ENCODE measurements at regions not wholly inside any gene's neighbourhood (a gene's known extent, or its start where the extent isn't known, plus 50 kb on each side); places are given as distances from the start of the nearest gene placed in this dataset.

GRCh38 chr7:45971661-45972175, 50.6 kb upstream of the IGFBP3 start:
- H3K27me3 ChIP-seq = no peaks in the 10 kb centered on the region
- no peak overlapping the region for H3K4me3 ChIP-seq
- ATAC-seq = no peak
- DNase-seq = no peak
- no peak overlapping the region for H3K27ac ChIP-seq
- TF ChIP-seq CTCF (IDR thresholded peaks at IDR 0.05) (no peak), POLR2A (IDR thresholded peaks at IDR 0.05) (no peak)
- WGBS, 4 donors = 95 to 98% (median 96%) methylated on average over 5 of the region's 5 CpGs
- intact Hi-C loops (cut with DNase I) = no loop called here
- H3K36me3 ChIP-seq = no peaks in the 10 kb centered on the region
- H3K9me3 ChIP-seq = no peaks in the 10 kb centered on the region
- H3K4me1 ChIP-seq = peaks cover 0 to 8% (median 0%) of the 10 kb centered on the region in 12 donors

- no peak for ATAC-seq
- intact Hi-C loops (cut with DNase I) = no loop called here
- WGBS, 4 donors = 91 to 97% (median 95%) methylated on average over 5 of the region's 5 CpGs
These were observed 50.1 kb upstream of the IGFBP3 start for GRCh38 chr7:45971171-45971570.

More at GRCh38 chr7:45971171-45971570, 50.1 kb upstream of the IGFBP3 start:
- Histone ChIP-seq H3K9me3 (no peaks in the 10 kb centered on the region), H3K27ac (no peak overlapping the region), H3K27me3 (no peaks in the 10 kb centered on the region), H3K4me3 (no peak overlapping the region), H3K36me3 (no peaks in the 10 kb centered on the region), H3K4me1 (peaks cover 0 to 8% (median 0%) of the 10 kb centered on the region in 12 donors)
- TF ChIP-seq CTCF (IDR thresholded peaks at IDR 0.05) (no peak), POLR2A (IDR thresholded peaks at IDR 0.05) (no peak)
- no peak for DNase-seq

Measured in heart left ventricle (tissue), 16 donors.